H1 (cell line): ENCODE measurements at regions not wholly inside any gene's neighbourhood (a gene's known extent, or its start where the extent isn't known, plus 50 kb on each side); places are given as distances from the start of the nearest gene placed in this dataset.

Experiments
- CTCF ChIA-PET: fragments of 300-600 bp; sonication (Branson Sonifier 250); formaldehyde crosslinking; loops from one replicate; lab custom pipeline; 2021; ENCODE audit not compliant: partially characterized antibody; lab: Charles Lee
- POLR2A ChIA-PET: fragments of 300-600 bp; sonication (Branson Sonifier 250); formaldehyde crosslinking; loops from one replicate; lab custom pipeline; 2021; ENCODE audit warnings: inconsistent platforms; ENCODE audit not compliant: partially characterized antibody; lab: Charles Lee
- DNase-seq, 2 experiments: peaks; one replicate each; pipeline versions ENCODE4 v3.0.0 to v3.0.0-alpha.2; 2010 to 2022; ENCODE audit warnings: low spot score in 2 of 2, low read depth in 1 of 2, mixed read lengths in 1 of 2
- FAIRE-seq: peaks from 2 replicates; lab custom pipeline; 2011; peaks lifted over from hg19 to GRCh38; lab: Jason Lieb, UNC
- H2AFZ ChIP-seq: 2 replicates; pipeline ENCODE4 v1.8.1; 2012; ENCODE audit warnings: low read length, inconsistent platforms
- H2AK5ac ChIP-seq: 2 replicates; pipeline ENCODE4 v1.6.1; 2013; ENCODE audit warnings: low read depth, low read length
- H2BK120ac ChIP-seq: replicated peaks from 2 replicates; pipeline ENCODE3; 2013; ENCODE audit warnings: low read depth, low read length, inconsistent platforms
- H2BK12ac ChIP-seq: 2 replicates; pipeline ENCODE4 v1.6.1; 2013; ENCODE audit warnings: low read depth, low read length
- H2BK15ac ChIP-seq: 2 replicates; pipeline ENCODE4 v1.6.1; 2013; ENCODE audit warnings: low read length
- H2BK20ac ChIP-seq: 2 replicates; pipeline ENCODE4 v1.6.1; 2013; ENCODE audit warnings: low read length
- H2BK5ac ChIP-seq: 2 replicates; pipeline ENCODE4 v1.6.1; 2013; ENCODE audit warnings: low read depth, low read length
- H3K14ac ChIP-seq: 2 replicates; pipeline ENCODE4 v1.6.1; 2013; ENCODE audit warnings: inconsistent platforms; ENCODE audit not compliant: insufficient read length
- H3K18ac ChIP-seq: 2 replicates; pipeline ENCODE4 v1.6.1; 2013; ENCODE audit warnings: low read length; ENCODE audit errors: extremely low read depth
- H3K23ac ChIP-seq: 2 replicates; pipeline ENCODE4 v1.6.1; 2013; ENCODE audit warnings: inconsistent platforms; ENCODE audit not compliant: insufficient read length
- H3K23me2 ChIP-seq: 2 replicates; pipeline ENCODE4 v1.6.1; 2013; ENCODE audit warnings: low read depth, low read length
- H3K27ac ChIP-seq: 2 replicates; pipeline ENCODE4 v1.6.1; 2011; ENCODE audit warnings: low read depth, low read length, inconsistent platforms
- H3K27me3 ChIP-seq, 4 experiments: replicated peaks in 1 of 4; 1 replicate in 1 of 4; 2 replicates in 3 of 4; pipeline versions ENCODE4 v1.6.1 to v1.8.1; 2011 to 2013; ENCODE audit warnings: low read length in 3 of 4, mild to moderate bottlenecking in 3 of 4, inconsistent platforms in 2 of 4, mixed read lengths in 2 of 4, moderate library complexity in 1 of 4; ENCODE audit not compliant: control insufficient read depth in 3 of 4, insufficient read depth in 3 of 4; ENCODE audit errors: extremely low read depth in 1 of 4
- H3K36me3 ChIP-seq, 4 experiments: 2 replicates each; pipeline versions ENCODE4 v1.6.1 to v1.8.1; 2011 to 2013; ENCODE audit warnings: mild to moderate bottlenecking in 4 of 4, low read length in 3 of 4, moderate library complexity in 2 of 4, control low read depth in 1 of 4, inconsistent platforms in 1 of 4; ENCODE audit not compliant: insufficient read depth in 4 of 4, control insufficient read depth in 2 of 4
- H3K4ac ChIP-seq: replicated peaks from 2 replicates; pipeline ENCODE3; 2013; ENCODE audit warnings: low read length, low read depth, mixed read lengths, inconsistent platforms; ENCODE audit not compliant: insufficient read length
- H3K4me1 ChIP-seq, 4 experiments: replicated peaks in 1 of 4; 1 replicate in 1 of 4; 2 replicates in 3 of 4; pipeline versions ENCODE4 v1.6.1 to v1.8.1; 2011 to 2013; ENCODE audit warnings: low read length in 3 of 4, inconsistent platforms in 2 of 4, mixed read lengths in 1 of 4; ENCODE audit not compliant: insufficient read depth in 4 of 4, control insufficient read depth in 3 of 4
- H3K4me2 ChIP-seq, 2 experiments: 2 replicates each; pipeline versions ENCODE4 v1.6.1 to v1.8.1; 2011 to 2013; ENCODE audit warnings: low read depth in 2 of 2, low read length in 2 of 2, control low read depth in 1 of 2, inconsistent platforms in 1 of 2, mild to moderate bottlenecking in 1 of 2; ENCODE audit not compliant: insufficient read depth in 1 of 2
- H3K4me3 ChIP-seq, 4 experiments: fragments of 200-600, 300-600 bp in 1 of 4; sonication (generic), shearing (Covaris generic), sonication (Bioruptor Twin) in 1 of 4; 2 replicates each; pipeline versions ENCODE4 v1.5.1 to v1.8.1; 2011 to 2016; ENCODE audit warnings: low read length in 4 of 4, low read depth in 3 of 4, control low read depth in 2 of 4, inconsistent platforms in 2 of 4, mild to moderate bottlenecking in 2 of 4, mixed read lengths in 1 of 4, moderate library complexity in 1 of 4; ENCODE audit not compliant: insufficient read depth in 2 of 4; ENCODE audit errors: extremely low read depth in 1 of 4
- H3K56ac ChIP-seq: replicated peaks from 2 replicates; pipeline ENCODE3; 2013; ENCODE audit warnings: low read depth, mild to moderate bottlenecking, mixed read lengths, low read length, inconsistent platforms; ENCODE audit not compliant: insufficient read length
- H3K79me1 ChIP-seq: 2 replicates; pipeline ENCODE4 v1.6.1; 2013; ENCODE audit warnings: low read depth, low read length, control low read depth
- H3K79me2 ChIP-seq, 2 experiments: 2 replicates each; pipeline versions ENCODE4 v1.6.1 to v1.8.1; 2012 to 2013; ENCODE audit warnings: low read length in 2 of 2, mild to moderate bottlenecking in 2 of 2, inconsistent platforms in 1 of 2; ENCODE audit not compliant: insufficient read depth in 2 of 2, control insufficient read depth in 1 of 2
- H3K9ac ChIP-seq, 4 experiments: replicated peaks in 1 of 4; 1 replicate in 1 of 4; 2 replicates in 3 of 4; pipeline versions ENCODE4 v1.6.1 to v1.8.1; 2011 to 2013; ENCODE audit warnings: low read depth in 3 of 4, low read length in 3 of 4, control low read depth in 2 of 4, mild to moderate bottlenecking in 2 of 4, moderate library complexity in 2 of 4, inconsistent platforms in 1 of 4; ENCODE audit errors: extremely low read depth in 1 of 4
- H3K9me3 ChIP-seq, 2 experiments: 2 replicates each; pipeline versions ENCODE4 v1.6.1 to v1.8.1; 2012 to 2013; ENCODE audit warnings: mild to moderate bottlenecking in 2 of 2, moderate library complexity in 2 of 2, control low read depth in 1 of 2, inconsistent platforms in 1 of 2, low read depth in 1 of 2, low read length in 1 of 2, mixed read lengths in 1 of 2; ENCODE audit not compliant: insufficient read depth in 2 of 2
- H4K20me1 ChIP-seq, 2 experiments: replicated peaks in 1 of 2; 2 replicates each; pipeline versions ENCODE3 to v1.8.1; 2011 to 2013; ENCODE audit warnings: inconsistent platforms in 2 of 2, low read length in 2 of 2, mild to moderate bottlenecking in 1 of 2; ENCODE audit not compliant: insufficient read depth in 2 of 2, control insufficient read depth in 1 of 2
- H4K5ac ChIP-seq: 2 replicates; pipeline ENCODE4 v1.6.1; 2013; ENCODE audit warnings: low read length, low read depth, mixed read lengths, inconsistent platforms; ENCODE audit not compliant: insufficient read length
- H4K8ac ChIP-seq: 2 replicates; pipeline ENCODE4 v1.8.0; 2013; ENCODE audit warnings: mild to moderate bottlenecking, moderate library complexity, low read length, inconsistent platforms; ENCODE audit not compliant: insufficient read depth; ENCODE audit errors: extremely low read depth
- H4K91ac ChIP-seq: replicated peaks from 2 replicates; pipeline ENCODE3; 2013; ENCODE audit warnings: low read length, mixed read lengths, inconsistent platforms; ENCODE audit not compliant: insufficient read length
- SP1 ChIP-seq: IDR thresholded peaks from 2 replicates; pipeline ENCODE4 v1.6.1; 2011; ENCODE audit warnings: low read depth, low read length
- SP2 ChIP-seq: IDR thresholded peaks from 2 replicates; pipeline ENCODE4 v1.6.1; 2012; ENCODE audit warnings: mild to moderate bottlenecking, low read length, inconsistent platforms
- SRF ChIP-seq: IDR thresholded peaks from 2 replicates; pipeline ENCODE4 v1.6.1; 2011; ENCODE audit warnings: mild to moderate bottlenecking, low read depth, low read length, moderate library complexity
- WGBS, 2 experiments: shearing (Covaris generic) in 1 of 2; methylation state at CpG; one replicate each; pipeline versions ENCODE4 v1.1.6 to v1.1.7; 2013 to 2015; ENCODE audit warnings: low lambda C conversion rate in 2 of 2, mixed read lengths in 2 of 2, inconsistent platforms in 1 of 2, low coverage in 1 of 2, missing lambda C conversion rate in 1 of 2; ENCODE audit not compliant: insufficient replicate concordance in 2 of 2, insufficient coverage in 1 of 2, insufficient read length in 1 of 2; ENCODE audit errors: extremely low coverage in 1 of 2, missing lambda C conversion rate in 1 of 2; 5-methylcytosine and 5-hydroxymethylcytosine counted together

GRCh38 chr9:75823151-75823550, 67.3 kb upstream of the PCSK5 start:
- Histone ChIP-seq H3K9ac (no peak overlapping the region), H3K79me2 (no peaks in the 10 kb centered on the region), H2BK12ac (no peak overlapping the region), H3K23ac (no peak overlapping the region), H4K20me1 (no peaks in the 10 kb centered on the region), H4K91ac (no peak overlapping the region), H3K4me2 (no peak overlapping the region), H3K79me1 (no peaks in the 10 kb centered on the region), H2BK20ac (no peak overlapping the region), H3K56ac (no peak overlapping the region), H2AFZ (no peak overlapping the region), H3K4ac (no peak overlapping the region), H2BK120ac (no peak overlapping the region), H2BK15ac (no peak overlapping the region), H3K4me1 (no peaks in the 10 kb centered on the region), H3K27me3 (no peaks in the 10 kb centered on the region), H3K14ac (no peak overlapping the region), H3K18ac (no peak overlapping the region), H3K23me2 (no peaks in the 10 kb centered on the region), H2AK5ac (no peak overlapping the region), H4K8ac (no peak overlapping the region), H2BK5ac (no peak overlapping the region), H3K36me3 (no peaks in the 10 kb centered on the region), H3K27ac (no peak overlapping the region), H3K9me3 (no peaks in the 10 kb centered on the region), H3K4me3 (no peak overlapping the region), H4K5ac (no peak overlapping the region)
- DNase-seq = no peak
- FAIRE-seq = no peak
- POLR2A ChIA-PET = no interaction called here
- CTCF ChIA-PET = interaction anchor here (0.9 to 1.0 kb wide), 2 partner anchors 11 to 14 kb away, joined by 3 read pairs; no protein-coding TSS in a partner anchor
- 86% methylated on average over 2 of the region's 2 CpGs; no CpG with 5 or more reads in 1 of the 2 experiments for WGBS, 2 experiments
- TF ChIP-seq SP2 (no peak), SRF (no peak), SP1 (no peak)
